SH-SY5Y (cell line): ENCODE measurements at regions not wholly inside any gene's neighbourhood (a gene's known extent, or its start where the extent isn't known, plus 50 kb on each side); places are given as distances from the start of the nearest gene placed in this dataset.

Experiments used
- GATA2 ChIP-seq: IDR thresholded peaks from 2 replicates; pipeline ENCODE4 v1.6.1; 2011; ENCODE audit warnings: mild to moderate bottlenecking, low read depth, low read length
- GATA3 ChIP-seq: IDR thresholded peaks from 2 replicates; pipeline ENCODE4 v1.6.1; 2011; ENCODE audit warnings: low read depth, mild to moderate bottlenecking, low read length, moderate library complexity

DNA sequence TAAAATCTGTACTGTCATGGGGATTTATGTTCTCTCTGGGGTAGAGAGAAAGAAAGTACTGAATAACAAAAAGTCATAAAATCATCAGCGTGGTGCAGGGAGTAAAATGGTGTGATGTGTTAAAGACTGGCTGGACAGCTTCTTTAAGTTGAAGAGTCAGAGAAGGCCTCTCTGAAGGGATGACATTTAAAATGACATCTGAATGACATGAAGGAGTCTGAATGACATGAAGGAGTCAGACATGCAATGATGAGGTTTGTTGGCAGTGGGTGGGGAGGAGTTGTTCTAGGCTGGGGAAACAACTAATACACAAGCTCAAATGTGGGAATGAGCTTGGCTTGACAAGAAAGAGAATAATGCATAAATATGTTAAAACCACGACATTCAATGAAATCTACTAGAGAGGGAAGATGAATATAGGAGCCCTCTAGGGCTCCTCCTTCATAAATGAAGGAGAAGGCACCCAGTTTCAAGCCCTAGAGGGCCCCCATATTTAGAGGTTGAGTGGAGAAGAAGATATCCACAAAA, 63.9 kb upstream of the KIT start:
- TF ChIP-seq GATA2: no peak
- no peak for TF ChIP-seq GATA3
